NCI-H526 (cell line): ENCODE measurements at regions not wholly inside any gene's neighbourhood (a gene's known extent, or its start where the extent isn't known, plus 50 kb on each side); places are given as distances from the start of the nearest gene placed in this dataset.

Experiments
- DNase-seq, 2 experiments: peaks; one replicate each; lab custom pipeline; 2025; lab: John Stamatoyannopoulos, UW

DNA sequence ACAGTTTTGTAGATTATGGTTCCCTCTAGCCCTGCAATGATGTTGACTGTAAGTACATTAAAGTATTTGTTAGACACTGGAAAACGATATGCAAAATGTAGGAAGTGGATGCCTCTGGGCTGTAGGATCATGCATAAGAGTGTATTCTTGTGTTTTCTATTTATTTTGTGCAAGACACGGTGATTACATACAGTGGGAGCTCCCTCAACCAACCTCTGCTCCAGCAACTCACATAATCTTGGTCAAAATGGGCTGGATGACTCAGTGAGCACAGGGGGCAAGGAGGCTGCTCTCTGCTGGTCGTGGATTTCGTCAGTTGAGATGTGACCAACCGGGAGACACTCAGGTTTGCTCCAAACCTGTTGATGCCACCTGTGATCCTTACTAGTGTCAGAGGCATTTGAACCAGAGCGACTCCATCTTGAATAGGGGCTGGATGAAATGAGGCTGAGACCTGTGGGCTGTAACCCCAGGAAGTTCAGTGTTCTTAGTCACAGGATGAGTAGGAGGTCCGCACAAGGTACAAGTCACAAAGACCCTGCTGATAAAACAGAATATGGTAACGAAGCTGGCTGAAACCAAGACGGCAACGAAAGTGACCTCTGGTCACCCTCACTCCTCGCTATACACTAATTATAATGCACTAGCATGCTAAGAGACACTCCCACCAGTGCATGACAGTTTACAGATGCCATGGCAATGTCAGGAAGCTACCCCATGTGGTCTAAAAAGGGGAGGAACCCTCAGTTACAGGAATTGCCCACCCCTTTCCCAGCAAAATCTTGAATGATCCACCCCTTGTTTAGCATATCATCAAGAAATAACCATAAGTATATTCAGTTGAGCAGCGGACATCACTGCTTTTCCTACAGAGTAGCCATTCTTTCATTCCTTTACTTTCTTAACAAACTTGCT is 56.4 kb upstream of the FAM20C start:
- no peak for DNase-seq

DNA sequence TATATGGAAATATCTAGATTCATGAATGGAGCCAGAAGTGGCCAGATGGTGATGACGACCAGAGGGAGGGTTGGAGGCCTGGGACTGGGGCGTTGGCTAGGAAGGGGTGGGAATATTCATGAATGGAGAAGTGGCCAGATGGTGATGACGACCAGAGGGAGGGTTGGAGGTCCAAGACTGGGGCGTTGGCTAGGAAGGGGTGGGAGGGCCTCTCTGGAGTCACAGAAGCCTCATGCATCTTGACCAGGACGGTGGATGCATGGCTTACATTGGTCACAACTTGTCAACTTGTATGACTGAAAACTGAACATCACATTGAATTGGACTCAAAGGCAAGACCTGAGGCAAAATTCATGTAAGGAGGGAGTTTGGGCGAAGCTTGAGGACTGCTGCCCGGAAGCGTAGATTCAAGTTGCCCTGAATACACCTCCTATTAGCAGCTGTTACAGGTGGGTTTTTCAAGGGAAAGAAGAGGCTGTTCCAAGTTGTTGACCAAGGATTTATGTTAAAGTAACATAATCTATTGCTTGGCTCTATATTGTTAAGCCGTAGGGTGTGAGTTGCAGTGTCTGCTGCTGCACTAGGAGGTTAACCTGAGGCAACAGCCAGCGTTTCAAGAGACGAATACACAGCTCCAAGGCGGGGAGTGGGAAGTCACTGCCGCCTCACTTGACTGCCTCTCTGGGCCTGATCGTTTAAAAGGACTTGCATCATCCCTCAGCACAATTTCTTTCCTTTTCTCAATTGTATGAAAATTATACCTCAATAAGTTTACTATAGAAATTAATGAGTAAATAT is 55.1 kb upstream of the FAM20C start:
- no peak for DNase-seq

DNA sequence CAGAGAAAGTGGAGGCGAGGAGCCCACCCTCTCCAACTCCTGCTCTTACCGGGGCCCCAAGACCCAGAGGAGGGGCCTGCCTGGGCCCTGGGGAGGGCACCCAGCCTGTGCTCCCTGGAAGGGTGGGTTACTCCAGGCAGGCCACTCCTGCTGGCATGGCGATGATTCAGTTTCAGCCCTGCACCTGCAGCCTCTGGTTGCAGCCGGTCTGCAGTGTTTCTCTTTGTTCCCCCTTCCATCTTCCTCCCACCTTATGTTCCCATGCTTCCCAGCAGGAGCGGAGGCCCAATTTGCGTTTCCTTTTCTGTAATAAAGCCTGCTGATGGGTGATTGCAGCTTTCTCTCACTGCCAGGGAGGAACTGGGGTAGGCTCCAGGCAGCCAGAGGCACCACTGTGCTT is 53.2 kb upstream of the FAM20C start:
- DNase-seq, result no peak

DNA sequence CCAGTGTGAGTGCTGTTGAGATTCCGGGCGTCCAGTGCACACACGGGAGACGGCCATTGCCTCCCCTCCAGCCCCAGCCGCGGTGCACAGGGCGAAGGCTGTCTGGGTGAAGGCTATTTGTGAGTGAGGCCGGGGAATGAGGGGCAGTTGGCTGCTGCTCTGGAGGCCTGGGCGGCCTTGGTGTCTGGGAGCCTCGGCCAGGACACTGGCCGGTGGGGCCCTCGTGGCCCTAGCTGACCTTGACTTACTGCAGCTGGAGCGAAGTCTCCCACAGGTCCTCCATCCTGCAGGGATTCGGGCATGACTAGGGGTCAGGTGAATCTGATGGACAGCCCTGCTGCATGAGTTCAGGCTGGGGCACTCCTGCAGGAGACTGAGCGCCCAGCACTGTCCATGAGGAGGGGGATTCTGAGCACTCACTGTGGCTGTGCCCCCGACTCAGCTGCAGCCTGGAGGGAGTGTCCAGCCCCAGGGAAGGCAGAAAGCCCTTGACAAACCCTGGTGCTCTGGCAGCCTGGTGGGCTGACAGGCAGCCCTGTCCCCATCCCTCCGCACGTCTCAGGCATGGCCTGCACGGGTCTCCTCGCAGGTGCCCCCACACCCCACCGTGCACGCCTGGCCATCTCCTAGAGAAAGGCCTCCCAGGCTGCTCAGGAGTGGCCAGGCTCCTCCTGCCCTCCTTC is 52.7 kb upstream of the FAM20C start:
- no peak for DNase-seq

DNA sequence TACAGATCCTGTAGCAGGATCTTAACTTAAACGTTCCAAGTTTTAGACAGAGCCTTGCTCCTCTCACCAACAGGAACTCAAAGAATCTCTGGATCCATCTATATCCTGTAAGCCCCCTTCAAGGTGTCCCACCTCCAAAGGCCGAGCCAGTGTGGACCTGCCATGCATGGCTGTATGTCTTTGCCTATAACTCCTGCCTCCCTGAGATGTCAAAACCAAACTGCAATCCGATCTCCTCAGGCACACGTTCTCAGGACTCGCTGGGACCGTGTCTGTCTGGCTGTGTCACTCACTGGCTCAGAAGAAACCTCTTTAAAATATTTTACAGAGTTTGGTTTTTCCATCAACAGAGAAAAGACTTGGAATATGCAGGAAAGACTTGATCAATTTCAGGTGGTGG is 51.4 kb upstream of the FAM20C start:
- DNase-seq, result no peak

DNA sequence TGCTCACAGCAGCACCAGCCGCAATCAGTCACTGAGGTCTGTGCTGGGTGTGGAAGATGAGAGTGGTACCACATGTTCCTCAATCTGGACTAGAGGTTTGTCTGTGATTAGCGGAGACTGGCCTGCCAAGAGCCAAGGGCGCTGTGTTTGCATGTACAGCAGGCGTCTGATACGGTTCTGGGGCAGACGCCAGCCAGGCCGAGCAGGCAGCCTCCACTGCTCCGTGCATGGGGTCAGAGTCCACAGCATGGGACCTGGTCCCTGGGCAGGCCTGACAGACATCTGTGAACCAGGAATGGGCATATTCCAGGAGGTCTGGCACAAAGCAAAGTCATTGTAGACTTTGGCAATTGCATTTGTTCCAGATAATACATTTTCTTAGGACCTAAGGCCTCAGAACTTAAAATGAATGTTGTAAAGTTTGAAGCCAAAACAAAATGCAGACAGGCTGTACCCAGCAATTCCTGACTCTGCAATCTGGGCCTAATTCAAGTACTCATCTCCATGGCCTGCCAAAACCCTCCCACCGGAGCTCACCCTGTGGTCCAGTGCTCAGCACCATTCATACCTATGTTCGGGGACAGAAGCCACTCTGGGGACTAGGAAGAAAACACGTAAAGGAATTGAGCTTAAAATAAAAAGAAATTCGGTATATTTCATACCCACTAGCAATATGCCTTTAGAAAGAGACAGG is 50.0 kb upstream of the FAM20C start:
- peak in 1 of 2 experiments; percentile 26 for DNase-seq
